ENCODE measurements at regions not wholly inside any gene's neighbourhood (a gene's known extent, or its start where the extent isn't known, plus 50 kb on each side); places are given as distances from the start of the nearest gene placed in this dataset.

DNA sequence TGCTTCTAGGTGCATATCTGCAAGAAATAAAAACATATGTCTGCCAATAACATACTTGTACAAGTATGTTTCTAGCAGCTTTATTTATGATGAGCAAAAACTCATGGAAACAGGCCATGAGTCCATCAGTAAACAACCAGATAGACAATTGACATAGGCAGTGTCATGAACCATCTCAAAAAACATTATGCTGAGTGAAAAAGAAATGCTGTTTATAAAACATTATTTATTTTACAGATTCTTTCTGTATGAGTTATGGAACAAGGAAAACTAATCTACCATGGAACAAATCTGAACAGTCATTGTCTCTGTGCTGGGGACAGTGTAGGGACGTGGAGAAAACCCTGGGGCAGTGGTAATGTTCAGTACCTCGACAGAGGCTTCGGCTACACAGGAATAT, 283.9 kb downstream of the UQCRFS1 start:
- in situ Hi-C loops (cut with HindIII; ENCODE audit: low sequenced_read_pairs), result no loop called here
- no peak overlapping the region for H3K4me3 ChIP-seq (ENCODE audit: low read depth, low read length)
- no peak for DNase-seq (ENCODE audit: low read depth, low spot score)
- TF ChIP-seq, protein P1, sequence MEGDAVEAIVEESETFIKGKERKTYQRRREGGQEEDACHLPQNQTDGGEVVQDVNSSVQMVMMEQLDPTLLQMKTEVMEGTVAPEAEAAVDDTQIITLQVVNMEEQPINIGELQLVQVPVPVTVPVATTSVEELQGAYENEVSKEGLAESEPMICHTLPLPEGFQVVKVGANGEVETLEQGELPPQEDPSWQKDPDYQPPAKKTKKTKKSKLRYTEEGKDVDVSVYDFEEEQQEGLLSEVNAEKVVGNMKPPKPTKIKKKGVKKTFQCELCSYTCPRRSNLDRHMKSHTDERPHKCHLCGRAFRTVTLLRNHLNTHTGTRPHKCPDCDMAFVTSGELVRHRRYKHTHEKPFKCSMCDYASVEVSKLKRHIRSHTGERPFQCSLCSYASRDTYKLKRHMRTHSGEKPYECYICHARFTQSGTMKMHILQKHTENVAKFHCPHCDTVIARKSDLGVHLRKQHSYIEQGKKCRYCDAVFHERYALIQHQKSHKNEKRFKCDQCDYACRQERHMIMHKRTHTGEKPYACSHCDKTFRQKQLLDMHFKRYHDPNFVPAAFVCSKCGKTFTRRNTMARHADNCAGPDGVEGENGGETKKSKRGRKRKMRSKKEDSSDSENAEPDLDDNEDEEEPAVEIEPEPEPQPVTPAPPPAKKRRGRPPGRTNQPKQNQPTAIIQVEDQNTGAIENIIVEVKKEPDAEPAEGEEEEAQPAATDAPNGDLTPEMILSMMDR (IDR thresholded peaks at IDR 0.05; ENCODE audit: low read depth, low read length), result no peak

DNA sequence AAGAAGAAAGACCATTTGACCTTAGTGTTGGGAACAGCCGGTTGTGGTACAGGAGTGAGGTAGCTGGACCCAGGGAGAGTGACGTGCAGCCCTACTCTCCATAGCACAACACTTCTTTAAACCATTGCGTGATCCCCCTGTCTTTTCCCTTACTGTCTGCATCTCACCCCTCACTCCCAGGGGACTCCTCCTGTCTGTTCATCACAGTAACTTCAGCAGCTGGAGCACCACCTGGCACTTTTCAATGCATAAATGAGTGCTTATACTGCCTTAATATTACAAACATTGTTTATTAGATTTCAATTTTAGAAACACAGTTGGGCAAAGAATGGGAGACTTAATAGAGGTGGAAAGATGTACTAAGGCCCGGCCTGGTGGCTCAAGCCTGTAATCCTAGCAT, 285.5 kb downstream of the UQCRFS1 start:
- DNase-seq (ENCODE audit: low read depth, low spot score), result no peak
- TF ChIP-seq, protein P1 (IDR thresholded peaks at IDR 0.05; ENCODE audit: low read depth, low read length), result no peak
- no peak overlapping the region for H3K4me3 ChIP-seq (ENCODE audit: low read depth, low read length)
- in situ Hi-C loops (cut with HindIII; ENCODE audit: low sequenced_read_pairs), result no loop called here

DNA sequence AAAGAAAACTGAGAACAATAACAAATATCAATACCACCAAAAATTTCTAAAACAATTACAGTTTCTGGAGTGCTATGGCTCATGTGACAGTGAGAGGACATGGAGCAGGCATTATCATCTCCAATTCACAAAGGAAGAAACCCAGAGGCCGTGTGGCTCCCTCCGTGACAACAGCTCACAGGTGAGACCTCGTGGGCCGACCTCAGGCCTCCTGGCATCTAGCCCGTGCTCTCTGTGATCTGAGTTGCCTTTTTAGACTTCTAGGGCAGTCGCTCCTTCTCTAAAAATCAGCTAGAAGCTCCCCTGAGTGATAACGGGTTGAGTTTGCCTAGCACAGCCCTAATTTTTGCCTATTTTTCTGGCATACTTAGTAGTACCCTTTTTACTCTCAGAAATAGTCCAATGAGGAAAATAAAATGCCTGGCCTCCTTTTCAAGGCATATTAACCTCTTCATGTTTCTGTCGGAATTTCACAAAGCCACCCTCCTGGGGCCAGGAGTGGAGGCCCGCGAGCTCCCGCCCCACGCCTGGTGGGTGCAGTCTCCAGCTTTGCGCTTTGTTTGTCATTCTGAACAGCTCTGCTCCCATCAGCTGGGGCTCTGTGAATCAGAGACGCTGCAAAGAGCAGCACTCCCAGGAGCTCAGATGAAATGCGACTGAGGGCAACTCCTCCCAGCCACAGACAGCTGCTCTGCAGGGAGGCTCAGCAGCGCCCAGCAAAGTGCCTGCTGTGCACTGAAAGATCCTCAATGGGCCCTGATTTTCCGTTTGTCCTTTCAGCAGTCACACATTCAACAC, 292.5 kb downstream of the UQCRFS1 start:
- no peak for DNase-seq (ENCODE audit: low read depth, low spot score)
- TF ChIP-seq, protein P1 (IDR thresholded peaks at IDR 0.05; ENCODE audit: low read depth, low read length), result no peak
- no peak overlapping the region for H3K4me3 ChIP-seq (ENCODE audit: low read depth, low read length)
- in situ Hi-C loops (cut with HindIII; ENCODE audit: low sequenced_read_pairs), result no loop called here

DNA sequence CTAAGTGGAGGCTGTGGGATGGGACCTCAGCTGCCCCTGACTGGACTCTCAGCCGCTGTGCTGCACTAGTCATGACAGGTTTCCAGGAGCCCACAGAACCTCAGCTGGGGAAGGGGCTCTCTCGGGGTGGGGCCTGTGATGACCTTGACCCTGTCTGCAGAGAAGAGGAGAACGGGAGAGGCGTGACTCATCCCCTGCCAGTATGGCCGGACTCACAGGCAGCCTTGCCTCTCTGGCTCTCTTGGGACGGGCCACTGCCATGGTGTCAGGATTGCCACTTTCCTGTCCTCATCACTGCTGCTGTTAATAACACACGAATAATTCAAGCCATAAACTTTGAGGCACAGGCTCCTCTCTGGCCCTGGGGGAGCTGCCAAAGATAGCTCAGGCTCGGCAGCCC, 295.3 kb downstream of the UQCRFS1 start:
- TF ChIP-seq, protein P1 (IDR thresholded peaks at IDR 0.05; ENCODE audit: low read depth, low read length), result no peak
- no peak for DNase-seq (ENCODE audit: low read depth, low spot score)
- no peak overlapping the region for H3K4me3 ChIP-seq (ENCODE audit: low read depth, low read length)
- in situ Hi-C loops (cut with HindIII; ENCODE audit: low sequenced_read_pairs), result no loop called here

DNA sequence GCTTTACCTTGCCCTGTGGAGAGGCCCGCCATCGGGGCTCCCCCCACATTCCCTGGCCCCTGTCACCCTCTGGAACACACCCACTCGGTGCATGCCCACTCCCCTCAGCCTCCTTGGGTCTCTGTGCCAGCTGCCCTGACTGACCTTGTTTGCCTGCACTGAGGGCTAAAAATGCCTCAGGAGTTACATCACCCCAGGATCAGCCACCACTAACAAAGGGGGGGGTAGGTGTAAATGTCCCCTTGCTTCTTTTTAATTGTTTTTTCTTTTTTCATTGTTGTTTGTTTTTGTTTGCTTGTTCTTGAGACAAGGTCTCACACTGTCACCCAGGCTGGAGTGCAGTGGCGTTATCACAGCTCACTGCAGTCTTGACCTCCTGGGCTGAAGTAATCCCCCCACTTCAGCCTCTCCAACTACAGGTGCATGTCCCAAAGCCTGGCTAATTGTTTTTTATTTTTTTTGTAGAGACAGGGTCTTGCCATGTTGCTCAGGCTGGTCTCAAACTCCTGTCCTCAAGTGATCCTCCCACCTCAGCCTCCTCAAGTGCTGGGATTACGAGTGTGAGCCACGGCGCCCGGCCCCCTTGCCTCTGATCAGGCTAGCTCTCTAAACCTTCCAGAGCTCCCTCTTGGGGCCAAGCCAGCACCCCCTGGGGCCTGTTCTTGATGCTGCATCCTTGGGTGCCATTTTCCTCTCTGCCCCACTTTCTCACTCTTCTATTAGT, 297.1 kb downstream of the UQCRFS1 start:
- in situ Hi-C loops (cut with HindIII; ENCODE audit: low sequenced_read_pairs), result no loop called here
- TF ChIP-seq, protein P1 (IDR thresholded peaks at IDR 0.05; ENCODE audit: low read depth, low read length), result no peak
- DNase-seq (ENCODE audit: low read depth, low spot score), result no peak
- no peak overlapping the region for H3K4me3 ChIP-seq (ENCODE audit: low read depth, low read length)

DNA sequence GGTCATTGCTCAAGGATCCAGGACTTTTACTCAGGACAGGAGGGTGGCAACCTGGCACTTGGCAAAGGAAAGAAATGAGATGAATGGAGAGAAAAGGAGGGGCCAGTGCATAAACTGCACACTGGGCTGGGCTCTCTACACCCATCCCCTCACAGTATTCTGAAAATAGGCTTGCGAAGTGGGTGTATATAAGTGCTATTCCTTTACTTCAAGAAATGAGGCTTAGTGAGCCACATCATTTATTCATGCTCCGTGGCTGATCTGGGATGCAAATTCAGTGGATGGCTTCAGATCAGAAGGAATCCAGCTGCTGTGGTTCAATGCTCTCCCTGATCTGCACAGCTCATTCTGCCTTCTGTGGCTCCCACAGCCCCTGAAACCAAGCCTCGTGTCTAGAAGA, 297.7 kb downstream of the UQCRFS1 start:
- DNase-seq (ENCODE audit: low read depth, low spot score), result no peak
- TF ChIP-seq, protein P1 (IDR thresholded peaks at IDR 0.05; ENCODE audit: low read depth, low read length), result no peak
- no peak overlapping the region for H3K4me3 ChIP-seq (ENCODE audit: low read depth, low read length)
- in situ Hi-C loops (cut with HindIII; ENCODE audit: low sequenced_read_pairs), result no loop called here

Measured in astrocyte of the spinal cord (primary cell).